ENCODE measurements at regions not wholly inside any gene's neighbourhood (a gene's known extent, or its start where the extent isn't known, plus 50 kb on each side); places are given as distances from the start of the nearest gene placed in this dataset.

DNA sequence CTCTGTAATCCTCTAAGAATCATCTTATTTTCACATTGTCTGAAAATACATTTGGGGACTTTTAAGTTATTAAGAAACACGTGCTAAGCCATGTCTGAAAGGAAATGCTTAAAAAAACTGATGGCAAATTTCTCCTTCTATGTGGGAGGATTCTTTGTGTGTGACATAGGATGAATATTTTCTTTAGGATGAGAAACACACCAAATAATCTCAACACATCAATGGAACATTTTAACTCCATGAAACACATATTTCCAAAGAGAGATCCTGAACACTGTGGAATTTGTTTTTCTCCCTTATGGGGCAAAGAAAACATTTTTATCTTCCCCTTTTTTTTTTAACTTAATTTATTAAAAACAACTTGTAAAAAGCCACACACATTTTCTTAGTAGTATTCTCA is 153.8 kb upstream of the ANKRD50 start:
- TF ChIP-seq, protein P1, sequence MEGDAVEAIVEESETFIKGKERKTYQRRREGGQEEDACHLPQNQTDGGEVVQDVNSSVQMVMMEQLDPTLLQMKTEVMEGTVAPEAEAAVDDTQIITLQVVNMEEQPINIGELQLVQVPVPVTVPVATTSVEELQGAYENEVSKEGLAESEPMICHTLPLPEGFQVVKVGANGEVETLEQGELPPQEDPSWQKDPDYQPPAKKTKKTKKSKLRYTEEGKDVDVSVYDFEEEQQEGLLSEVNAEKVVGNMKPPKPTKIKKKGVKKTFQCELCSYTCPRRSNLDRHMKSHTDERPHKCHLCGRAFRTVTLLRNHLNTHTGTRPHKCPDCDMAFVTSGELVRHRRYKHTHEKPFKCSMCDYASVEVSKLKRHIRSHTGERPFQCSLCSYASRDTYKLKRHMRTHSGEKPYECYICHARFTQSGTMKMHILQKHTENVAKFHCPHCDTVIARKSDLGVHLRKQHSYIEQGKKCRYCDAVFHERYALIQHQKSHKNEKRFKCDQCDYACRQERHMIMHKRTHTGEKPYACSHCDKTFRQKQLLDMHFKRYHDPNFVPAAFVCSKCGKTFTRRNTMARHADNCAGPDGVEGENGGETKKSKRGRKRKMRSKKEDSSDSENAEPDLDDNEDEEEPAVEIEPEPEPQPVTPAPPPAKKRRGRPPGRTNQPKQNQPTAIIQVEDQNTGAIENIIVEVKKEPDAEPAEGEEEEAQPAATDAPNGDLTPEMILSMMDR (IDR thresholded peaks at IDR 0.05) = no peak
- TF ChIP-seq POLR2A (IDR thresholded peaks at IDR 0.05) = no peak

All from esophagus squamous epithelium (tissue), 4 donors.